GM12892 (cell line): ENCODE measurements at regions not wholly inside any gene's neighbourhood (a gene's known extent, or its start where the extent isn't known, plus 50 kb on each side); places are given as distances from the start of the nearest gene placed in this dataset.

Source experiments
- POLR2A ChIP-seq: IDR thresholded peaks from 2 replicates; pipeline ENCODE4 v1.6.1; 2011; ENCODE audit warnings: low read depth, low read length, control low read depth
- POLR2AphosphoS5 ChIP-seq: IDR thresholded peaks from 2 replicates; pipeline ENCODE4 v1.6.1; 2011; ENCODE audit warnings: low read depth, low read length, control low read depth

- TF ChIP-seq POLR2A (no peak), POLR2AphosphoS5 (no peak)
These were observed 467.1 kb downstream of the ATP23 start for GRCh38 chr12:58408516-58408915.
